Central memory CD4-positive, alpha-beta T cell (primary cell): ENCODE measurements at regions not wholly inside any gene's neighbourhood (a gene's known extent, or its start where the extent isn't known, plus 50 kb on each side); places are given as distances from the start of the nearest gene placed in this dataset.
"Not testable (repeated sequence)": the region's sequence is repeated elsewhere in the genome, so short reads cannot be mapped to it uniquely, and the experiment has no call there.

Experiments used
- DNase-seq: peaks from one replicate; pipeline ENCODE4 v3.0.0; 2022

- DNase-seq, result no peak
Observed at GRCh38 chr12:28023156-28023887, 50.8 kb upstream of the PTHLH start.

GRCh38 chr12:28024231-28024995 is 51.9 kb upstream of the PTHLH start:
- DNase-seq, result no peak

GRCh38 chr12:28025821-28026505 is 53.4 kb upstream of the PTHLH start:
- DNase-seq, result no peak

GRCh38 chr12:28026701-28027100 is 54.2 kb upstream of the PTHLH start:
- DNase-seq, result no peak

- DNase-seq, result no peak
Observed at GRCh38 chr12:28027328-28027727, 54.8 kb upstream of the PTHLH start.

- no peak for DNase-seq
Observed at GRCh38 chr12:28027947-28028724, 55.6 kb upstream of the PTHLH start.

- DNase-seq, result no peak
Observed at GRCh38 chr12:28032811-28033537, 60.4 kb upstream of the PTHLH start.

- DNase-seq, result no peak
Observed at GRCh38 chr12:28033538-28033915, 61.0 kb upstream of the PTHLH start.

- no peak for DNase-seq
Observed at GRCh38 chr12:28034271-28034670, 61.7 kb upstream of the PTHLH start.

- no peak for DNase-seq
Observed at GRCh38 chr12:28035500-28035899, 63.0 kb upstream of the PTHLH start.

- no peak for DNase-seq
Observed at GRCh38 chr12:28036940-28037339, 64.4 kb upstream of the PTHLH start.

- DNase-seq, result no peak
Observed at GRCh38 chr12:28040246-28040645, 67.7 kb upstream of the PTHLH start.

GRCh38 chr12:28046600-28046999 is 74.1 kb upstream of the PTHLH start:
- DNase-seq, result not testable (repeated sequence)

GRCh38 chr12:28050606-28051005 is 78.1 kb upstream of the PTHLH start:
- no peak for DNase-seq

- no peak for DNase-seq
Observed at GRCh38 chr12:28051516-28052354, 79.2 kb upstream of the PTHLH start.

GRCh38 chr12:28053564-28053963 is 81.0 kb upstream of the PTHLH start:
- DNase-seq, result no peak

- DNase-seq, result no peak
Observed at GRCh38 chr12:28054583-28054982, 82.0 kb upstream of the PTHLH start.

- DNase-seq, result no peak
Observed at GRCh38 chr12:28057856-28058615, 85.5 kb upstream of the PTHLH start.

GRCh38 chr12:28059220-28059619 is 86.7 kb upstream of the PTHLH start:
- no peak for DNase-seq

- DNase-seq, result no peak
Observed at GRCh38 chr12:28059668-28060067, 87.1 kb upstream of the PTHLH start.

GRCh38 chr12:28060871-28061270 is 88.3 kb upstream of the PTHLH start:
- no peak for DNase-seq
